GM12878 (cell line): ENCODE measurements at regions not wholly inside any gene's neighbourhood (a gene's known extent, or its start where the extent isn't known, plus 50 kb on each side); places are given as distances from the start of the nearest gene placed in this dataset.

ENCODE experiments used
- CHD2 ChIP-seq: IDR thresholded peaks from 2 replicates; pipeline ENCODE4 v1.6.1; 2011; ENCODE audit warnings: low read depth, low read length, improper control_type of control experiment, borderline replicate concordance
- ESRRA ChIP-seq: IDR thresholded peaks from 2 replicates; pipeline ENCODE4 v1.6.1; 2012; ENCODE audit warnings: mild to moderate bottlenecking, low read length, improper control_type of control experiment
- EZH2 ChIP-seq: IDR thresholded peaks from 2 replicates; pipeline ENCODE4 v1.6.1; 2012; ENCODE audit warnings: low read depth, mild to moderate bottlenecking, control low read depth, inconsistent platforms, low read length, borderline replicate concordance; ENCODE audit not compliant: control insufficient read depth
- GABPA ChIP-seq: IDR thresholded peaks from 2 replicates; pipeline ENCODE4 v1.6.1; 2014; ENCODE audit warnings: antibody characterized with exemption, low read depth, mild to moderate bottlenecking, inconsistent platforms
- HDGF ChIP-seq: fragments of 450-650 bp; IDR thresholded peaks from 2 replicates; pipeline ENCODE4 v1.6.1; 2016; ENCODE audit warnings: antibody characterized with exemption
- POLR2A ChIP-seq: IDR thresholded peaks from 2 replicates; pipeline ENCODE4 v1.6.1; 2011; ENCODE audit warnings: low read depth, mild to moderate bottlenecking, low read length
- POLR2AphosphoS2 ChIP-seq: IDR thresholded peaks from 2 replicates; pipeline ENCODE4 v1.6.1; 2011; ENCODE audit warnings: low read depth, mild to moderate bottlenecking, low read length, improper control_type of control experiment, moderate library complexity
- POLR2AphosphoS5 ChIP-seq: IDR thresholded peaks from 2 replicates; pipeline ENCODE4 v1.6.1; 2011; ENCODE audit warnings: mild to moderate bottlenecking, low read length, inconsistent platforms
- SPI1 ChIP-seq: IDR thresholded peaks from 2 replicates; pipeline ENCODE4 v1.6.1; 2011; ENCODE audit warnings: low read depth, mild to moderate bottlenecking, low read length, moderate library complexity, borderline replicate concordance; ENCODE audit not compliant: insufficient read depth
- SUPT20H ChIP-seq: IDR thresholded peaks from 2 replicates; pipeline ENCODE4 v1.6.1; 2011; ENCODE audit warnings: low read depth, mild to moderate bottlenecking, low read length, moderate library complexity, borderline replicate concordance; ENCODE audit not compliant: control insufficient read depth
- TF ChIP-seq, protein P1 (sequence below), 3 experiments: IDR thresholded peaks in 2 of 3; conservative IDR thresholded peaks in 1 of 3; 2 replicates each; pipeline ENCODE4 v1.5.1; 2011; ENCODE audit warnings: low read depth in 3 of 3, low read length in 3 of 3, mild to moderate bottlenecking in 3 of 3, control low read depth in 2 of 3, moderate library complexity in 2 of 3, inconsistent platforms in 1 of 3, mixed read lengths in 1 of 3; ENCODE audit not compliant: control insufficient read depth in 2 of 3, insufficient read depth in 1 of 3; ENCODE audit errors: extremely low read depth in 1 of 3
- TF ChIP-seq, protein P2 (sequence below): IDR thresholded peaks from 2 replicates; pipeline ENCODE4 v1.6.1; 2011; ENCODE audit warnings: mild to moderate bottlenecking, low read depth, low read length, moderate library complexity; ENCODE audit not compliant: insufficient replicate concordance
- TF ChIP-seq, protein P3 (sequence below): IDR thresholded peaks from 2 replicates; pipeline ENCODE4 v1.6.1; 2012; ENCODE audit warnings: low read length, inconsistent platforms

DNA sequence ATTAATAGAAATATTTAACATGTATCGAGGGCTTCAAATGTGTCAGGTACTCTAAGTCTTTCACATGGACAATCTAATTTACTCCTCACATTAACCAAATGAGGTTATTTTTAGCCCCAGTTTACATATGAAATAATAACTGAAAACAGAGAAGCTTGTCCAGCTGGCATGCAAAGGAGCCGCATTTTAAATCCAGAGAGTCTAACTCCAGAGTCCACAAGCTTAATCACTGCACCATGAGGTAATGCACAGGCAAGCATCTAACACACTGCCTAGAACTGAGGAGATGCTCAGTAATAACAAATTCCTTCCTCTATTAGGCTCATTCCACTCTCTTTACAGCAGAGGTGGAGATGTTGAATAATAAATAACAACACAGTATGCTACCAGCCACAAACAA, 165.7 kb upstream of the GUCY1A2 start:
- TF ChIP-seq CHD2 (no peak), POLR2A (no peak), POLR2AphosphoS5 (no peak), SUPT20H (no peak), POLR2AphosphoS2 (no peak), HDGF (no peak), ESRRA (no peak), GABPA (no peak), SPI1 (no peak), EZH2 (no peak)
- TF ChIP-seq, protein P1, sequence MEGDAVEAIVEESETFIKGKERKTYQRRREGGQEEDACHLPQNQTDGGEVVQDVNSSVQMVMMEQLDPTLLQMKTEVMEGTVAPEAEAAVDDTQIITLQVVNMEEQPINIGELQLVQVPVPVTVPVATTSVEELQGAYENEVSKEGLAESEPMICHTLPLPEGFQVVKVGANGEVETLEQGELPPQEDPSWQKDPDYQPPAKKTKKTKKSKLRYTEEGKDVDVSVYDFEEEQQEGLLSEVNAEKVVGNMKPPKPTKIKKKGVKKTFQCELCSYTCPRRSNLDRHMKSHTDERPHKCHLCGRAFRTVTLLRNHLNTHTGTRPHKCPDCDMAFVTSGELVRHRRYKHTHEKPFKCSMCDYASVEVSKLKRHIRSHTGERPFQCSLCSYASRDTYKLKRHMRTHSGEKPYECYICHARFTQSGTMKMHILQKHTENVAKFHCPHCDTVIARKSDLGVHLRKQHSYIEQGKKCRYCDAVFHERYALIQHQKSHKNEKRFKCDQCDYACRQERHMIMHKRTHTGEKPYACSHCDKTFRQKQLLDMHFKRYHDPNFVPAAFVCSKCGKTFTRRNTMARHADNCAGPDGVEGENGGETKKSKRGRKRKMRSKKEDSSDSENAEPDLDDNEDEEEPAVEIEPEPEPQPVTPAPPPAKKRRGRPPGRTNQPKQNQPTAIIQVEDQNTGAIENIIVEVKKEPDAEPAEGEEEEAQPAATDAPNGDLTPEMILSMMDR (IDR thresholded peaks at IDR 0.05 in 2 of 3, conservative IDR thresholded peaks at IDR 0.05 in 1 of 3; ENCODE audit: control insufficient read depth in 2 of 3, extremely low read depth in 1 of 3, insufficient read depth in 1 of 3, low read depth in 3 of 3, low read length in 3 of 3): no peak
- TF ChIP-seq, protein P2, sequence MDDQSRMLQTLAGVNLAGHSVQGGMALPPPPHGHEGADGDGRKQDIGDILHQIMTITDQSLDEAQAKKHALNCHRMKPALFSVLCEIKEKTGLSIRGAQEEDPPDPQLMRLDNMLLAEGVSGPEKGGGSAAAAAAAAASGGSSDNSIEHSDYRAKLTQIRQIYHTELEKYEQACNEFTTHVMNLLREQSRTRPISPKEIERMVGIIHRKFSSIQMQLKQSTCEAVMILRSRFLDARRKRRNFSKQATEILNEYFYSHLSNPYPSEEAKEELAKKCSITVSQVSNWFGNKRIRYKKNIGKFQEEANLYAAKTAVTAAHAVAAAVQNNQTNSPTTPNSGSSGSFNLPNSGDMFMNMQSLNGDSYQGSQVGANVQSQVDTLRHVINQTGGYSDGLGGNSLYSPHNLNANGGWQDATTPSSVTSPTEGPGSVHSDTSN: no peak
- TF ChIP-seq, protein P3, sequence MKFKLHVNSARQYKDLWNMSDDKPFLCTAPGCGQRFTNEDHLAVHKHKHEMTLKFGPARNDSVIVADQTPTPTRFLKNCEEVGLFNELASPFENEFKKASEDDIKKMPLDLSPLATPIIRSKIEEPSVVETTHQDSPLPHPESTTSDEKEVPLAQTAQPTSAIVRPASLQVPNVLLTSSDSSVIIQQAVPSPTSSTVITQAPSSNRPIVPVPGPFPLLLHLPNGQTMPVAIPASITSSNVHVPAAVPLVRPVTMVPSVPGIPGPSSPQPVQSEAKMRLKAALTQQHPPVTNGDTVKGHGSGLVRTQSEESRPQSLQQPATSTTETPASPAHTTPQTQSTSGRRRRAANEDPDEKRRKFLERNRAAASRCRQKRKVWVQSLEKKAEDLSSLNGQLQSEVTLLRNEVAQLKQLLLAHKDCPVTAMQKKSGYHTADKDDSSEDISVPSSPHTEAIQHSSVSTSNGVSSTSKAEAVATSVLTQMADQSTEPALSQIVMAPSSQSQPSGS: no peak
